H1 (cell line): ENCODE measurements at regions not wholly inside any gene's neighbourhood (a gene's known extent, or its start where the extent isn't known, plus 50 kb on each side); places are given as distances from the start of the nearest gene placed in this dataset.

Experiments
- CTCF ChIA-PET: fragments of 300-600 bp; sonication (Branson Sonifier 250); formaldehyde crosslinking; loops from one replicate; lab custom pipeline; 2021; ENCODE audit not compliant: partially characterized antibody; lab: Charles Lee
- POLR2A ChIA-PET: fragments of 300-600 bp; sonication (Branson Sonifier 250); formaldehyde crosslinking; loops from one replicate; lab custom pipeline; 2021; ENCODE audit warnings: inconsistent platforms; ENCODE audit not compliant: partially characterized antibody; lab: Charles Lee
- DNase-seq, 2 experiments: peaks; one replicate each; pipeline versions ENCODE4 v3.0.0 to v3.0.0-alpha.2; 2010 to 2022; ENCODE audit warnings: low spot score in 2 of 2, low read depth in 1 of 2, mixed read lengths in 1 of 2
- FAIRE-seq: peaks from 2 replicates; lab custom pipeline; 2011; peaks lifted over from hg19 to GRCh38; lab: Jason Lieb, UNC
- H2AFZ ChIP-seq: 2 replicates; pipeline ENCODE4 v1.8.1; 2012; ENCODE audit warnings: low read length, inconsistent platforms
- H2AK5ac ChIP-seq: 2 replicates; pipeline ENCODE4 v1.6.1; 2013; ENCODE audit warnings: low read depth, low read length
- H2BK120ac ChIP-seq: replicated peaks from 2 replicates; pipeline ENCODE3; 2013; ENCODE audit warnings: low read depth, low read length, inconsistent platforms
- H2BK12ac ChIP-seq: 2 replicates; pipeline ENCODE4 v1.6.1; 2013; ENCODE audit warnings: low read depth, low read length
- H2BK15ac ChIP-seq: 2 replicates; pipeline ENCODE4 v1.6.1; 2013; ENCODE audit warnings: low read length
- H2BK20ac ChIP-seq: 2 replicates; pipeline ENCODE4 v1.6.1; 2013; ENCODE audit warnings: low read length
- H2BK5ac ChIP-seq: 2 replicates; pipeline ENCODE4 v1.6.1; 2013; ENCODE audit warnings: low read depth, low read length
- H3K14ac ChIP-seq: 2 replicates; pipeline ENCODE4 v1.6.1; 2013; ENCODE audit warnings: inconsistent platforms; ENCODE audit not compliant: insufficient read length
- H3K18ac ChIP-seq: 2 replicates; pipeline ENCODE4 v1.6.1; 2013; ENCODE audit warnings: low read length; ENCODE audit errors: extremely low read depth
- H3K23ac ChIP-seq: 2 replicates; pipeline ENCODE4 v1.6.1; 2013; ENCODE audit warnings: inconsistent platforms; ENCODE audit not compliant: insufficient read length
- H3K23me2 ChIP-seq: 2 replicates; pipeline ENCODE4 v1.6.1; 2013; ENCODE audit warnings: low read depth, low read length
- H3K27ac ChIP-seq: 2 replicates; pipeline ENCODE4 v1.6.1; 2011; ENCODE audit warnings: low read depth, low read length, inconsistent platforms
- H3K27me3 ChIP-seq, 4 experiments: replicated peaks in 1 of 4; 1 replicate in 1 of 4; 2 replicates in 3 of 4; pipeline versions ENCODE4 v1.6.1 to v1.8.1; 2011 to 2013; ENCODE audit warnings: low read length in 3 of 4, mild to moderate bottlenecking in 3 of 4, inconsistent platforms in 2 of 4, mixed read lengths in 2 of 4, moderate library complexity in 1 of 4; ENCODE audit not compliant: control insufficient read depth in 3 of 4, insufficient read depth in 3 of 4; ENCODE audit errors: extremely low read depth in 1 of 4
- H3K36me3 ChIP-seq, 4 experiments: 2 replicates each; pipeline versions ENCODE4 v1.6.1 to v1.8.1; 2011 to 2013; ENCODE audit warnings: mild to moderate bottlenecking in 4 of 4, low read length in 3 of 4, moderate library complexity in 2 of 4, control low read depth in 1 of 4, inconsistent platforms in 1 of 4; ENCODE audit not compliant: insufficient read depth in 4 of 4, control insufficient read depth in 2 of 4
- H3K4ac ChIP-seq: replicated peaks from 2 replicates; pipeline ENCODE3; 2013; ENCODE audit warnings: low read length, low read depth, mixed read lengths, inconsistent platforms; ENCODE audit not compliant: insufficient read length
- H3K4me1 ChIP-seq, 4 experiments: replicated peaks in 1 of 4; 1 replicate in 1 of 4; 2 replicates in 3 of 4; pipeline versions ENCODE4 v1.6.1 to v1.8.1; 2011 to 2013; ENCODE audit warnings: low read length in 3 of 4, inconsistent platforms in 2 of 4, mixed read lengths in 1 of 4; ENCODE audit not compliant: insufficient read depth in 4 of 4, control insufficient read depth in 3 of 4
- H3K4me2 ChIP-seq, 2 experiments: 2 replicates each; pipeline versions ENCODE4 v1.6.1 to v1.8.1; 2011 to 2013; ENCODE audit warnings: low read depth in 2 of 2, low read length in 2 of 2, control low read depth in 1 of 2, inconsistent platforms in 1 of 2, mild to moderate bottlenecking in 1 of 2; ENCODE audit not compliant: insufficient read depth in 1 of 2
- H3K4me3 ChIP-seq, 4 experiments: fragments of 200-600, 300-600 bp in 1 of 4; sonication (generic), shearing (Covaris generic), sonication (Bioruptor Twin) in 1 of 4; 2 replicates each; pipeline versions ENCODE4 v1.5.1 to v1.8.1; 2011 to 2016; ENCODE audit warnings: low read length in 4 of 4, low read depth in 3 of 4, control low read depth in 2 of 4, inconsistent platforms in 2 of 4, mild to moderate bottlenecking in 2 of 4, mixed read lengths in 1 of 4, moderate library complexity in 1 of 4; ENCODE audit not compliant: insufficient read depth in 2 of 4; ENCODE audit errors: extremely low read depth in 1 of 4
- H3K56ac ChIP-seq: replicated peaks from 2 replicates; pipeline ENCODE3; 2013; ENCODE audit warnings: low read depth, mild to moderate bottlenecking, mixed read lengths, low read length, inconsistent platforms; ENCODE audit not compliant: insufficient read length
- H3K79me1 ChIP-seq: 2 replicates; pipeline ENCODE4 v1.6.1; 2013; ENCODE audit warnings: low read depth, low read length, control low read depth
- H3K79me2 ChIP-seq, 2 experiments: 2 replicates each; pipeline versions ENCODE4 v1.6.1 to v1.8.1; 2012 to 2013; ENCODE audit warnings: low read length in 2 of 2, mild to moderate bottlenecking in 2 of 2, inconsistent platforms in 1 of 2; ENCODE audit not compliant: insufficient read depth in 2 of 2, control insufficient read depth in 1 of 2
- H3K9ac ChIP-seq, 4 experiments: replicated peaks in 1 of 4; 1 replicate in 1 of 4; 2 replicates in 3 of 4; pipeline versions ENCODE4 v1.6.1 to v1.8.1; 2011 to 2013; ENCODE audit warnings: low read depth in 3 of 4, low read length in 3 of 4, control low read depth in 2 of 4, mild to moderate bottlenecking in 2 of 4, moderate library complexity in 2 of 4, inconsistent platforms in 1 of 4; ENCODE audit errors: extremely low read depth in 1 of 4
- H3K9me3 ChIP-seq, 2 experiments: 2 replicates each; pipeline versions ENCODE4 v1.6.1 to v1.8.1; 2012 to 2013; ENCODE audit warnings: mild to moderate bottlenecking in 2 of 2, moderate library complexity in 2 of 2, control low read depth in 1 of 2, inconsistent platforms in 1 of 2, low read depth in 1 of 2, low read length in 1 of 2, mixed read lengths in 1 of 2; ENCODE audit not compliant: insufficient read depth in 2 of 2
- H4K20me1 ChIP-seq, 2 experiments: replicated peaks in 1 of 2; 2 replicates each; pipeline versions ENCODE3 to v1.8.1; 2011 to 2013; ENCODE audit warnings: inconsistent platforms in 2 of 2, low read length in 2 of 2, mild to moderate bottlenecking in 1 of 2; ENCODE audit not compliant: insufficient read depth in 2 of 2, control insufficient read depth in 1 of 2
- H4K5ac ChIP-seq: 2 replicates; pipeline ENCODE4 v1.6.1; 2013; ENCODE audit warnings: low read length, low read depth, mixed read lengths, inconsistent platforms; ENCODE audit not compliant: insufficient read length
- H4K8ac ChIP-seq: 2 replicates; pipeline ENCODE4 v1.8.0; 2013; ENCODE audit warnings: mild to moderate bottlenecking, moderate library complexity, low read length, inconsistent platforms; ENCODE audit not compliant: insufficient read depth; ENCODE audit errors: extremely low read depth
- H4K91ac ChIP-seq: replicated peaks from 2 replicates; pipeline ENCODE3; 2013; ENCODE audit warnings: low read length, mixed read lengths, inconsistent platforms; ENCODE audit not compliant: insufficient read length
- ATF3 ChIP-seq: IDR thresholded peaks from 2 replicates; pipeline ENCODE4 v1.6.1; 2011; ENCODE audit warnings: low read depth, mild to moderate bottlenecking, low read length; ENCODE audit not compliant: insufficient read depth
- BCL11A ChIP-seq, 2 experiments: IDR thresholded peaks; one replicate each; pipeline ENCODE4 v1.6.1; 2011; ENCODE audit warnings: low read depth in 2 of 2, low read length in 2 of 2, mild to moderate bottlenecking in 2 of 2
- CHD1 ChIP-seq: IDR thresholded peaks from 2 replicates; pipeline ENCODE4 v1.6.1; 2012; ENCODE audit warnings: low read depth, low read length, improper control_type of control experiment
- CTCF ChIP-seq, 3 experiments: IDR thresholded peaks; 1 replicate in 2 of 3; 2 replicates in 1 of 3; pipeline versions ENCODE4 v1.5.1 to v1.6.1; 2011; ENCODE audit warnings: low read length in 3 of 3, mild to moderate bottlenecking in 3 of 3, inconsistent platforms in 2 of 3, low read depth in 1 of 3, moderate library complexity in 1 of 3; ENCODE audit not compliant: insufficient read depth in 1 of 3; ENCODE audit errors: control extremely low read depth in 1 of 3
- EGR1 ChIP-seq: IDR thresholded peaks from 2 replicates; pipeline ENCODE4 v1.6.1; 2011; ENCODE audit warnings: low read depth, low read length, borderline replicate concordance
- FOSL1 ChIP-seq: IDR thresholded peaks from 2 replicates; pipeline ENCODE4 v1.6.1; 2011; ENCODE audit warnings: mild to moderate bottlenecking, low read depth, low read length, moderate library complexity; ENCODE audit not compliant: insufficient read depth
- GTF2F1 ChIP-seq: IDR thresholded peaks from 2 replicates; pipeline ENCODE4 v1.6.1; 2012; ENCODE audit warnings: low read depth, low read length, improper control_type of control experiment, borderline replicate concordance
- HDAC2 ChIP-seq, 2 experiments: fragments of 300-600 bp in 1 of 2; sonication (generic) in 1 of 2; IDR thresholded peaks; 2 replicates each; pipeline ENCODE4 v1.6.1; 2011 to 2012; ENCODE audit warnings: low read depth in 2 of 2, low read length in 2 of 2, mild to moderate bottlenecking in 2 of 2, moderate library complexity in 2 of 2, borderline replicate concordance in 1 of 2, inconsistent platforms in 1 of 2
- RFX5 ChIP-seq: IDR thresholded peaks from 2 replicates; pipeline ENCODE4 v1.6.1; 2011; ENCODE audit warnings: low read depth, low read length, improper control_type of control experiment, borderline replicate concordance
- SIX5 ChIP-seq: IDR thresholded peaks from 2 replicates; pipeline ENCODE4 v1.6.1; 2011; ENCODE audit warnings: mild to moderate bottlenecking, low read depth, low read length
- SRF ChIP-seq: IDR thresholded peaks from 2 replicates; pipeline ENCODE4 v1.6.1; 2011; ENCODE audit warnings: mild to moderate bottlenecking, low read depth, low read length, moderate library complexity
- TAF7 ChIP-seq: optimal IDR thresholded peaks from 2 replicates; pipeline ENCODE3; 2011; ENCODE audit warnings: low read depth, mild to moderate bottlenecking, inconsistent platforms, low read length, moderate library complexity, borderline replicate concordance
- WGBS, 2 experiments: shearing (Covaris generic) in 1 of 2; methylation state at CpG; one replicate each; pipeline versions ENCODE4 v1.1.6 to v1.1.7; 2013 to 2015; ENCODE audit warnings: low lambda C conversion rate in 2 of 2, mixed read lengths in 2 of 2, inconsistent platforms in 1 of 2, low coverage in 1 of 2, missing lambda C conversion rate in 1 of 2; ENCODE audit not compliant: insufficient replicate concordance in 2 of 2, insufficient coverage in 1 of 2, insufficient read length in 1 of 2; ENCODE audit errors: extremely low coverage in 1 of 2, missing lambda C conversion rate in 1 of 2; 5-methylcytosine and 5-hydroxymethylcytosine counted together

GRCh38 chr3:101117465-101117864 lies 124.2 kb upstream of the ABI3BP start:
- Histone ChIP-seq H3K23ac (no peak overlapping the region), H3K79me1 (no peaks in the 10 kb centered on the region), H3K56ac (no peak overlapping the region), H2BK120ac (no peak overlapping the region), H3K4me3 (no peak overlapping the region), H4K91ac (no peak overlapping the region), H2BK20ac (no peak overlapping the region), H3K9ac (no peak overlapping the region), H3K23me2 (no peaks in the 10 kb centered on the region), H2AFZ (no peak overlapping the region), H2BK5ac (no peak overlapping the region), H4K5ac (no peak overlapping the region), H2BK12ac (no peak overlapping the region), H4K20me1 (no peaks in the 10 kb centered on the region), H3K4me1 (no peaks in the 10 kb centered on the region), H4K8ac (no peak overlapping the region), H3K27ac (no peak overlapping the region), H3K4me2 (no peak overlapping the region), H3K79me2 (no peaks in the 10 kb centered on the region), H3K14ac (no peak overlapping the region), H2AK5ac (no peak overlapping the region), H3K18ac (no peak overlapping the region), H3K9me3 (no peaks in the 10 kb centered on the region), H2BK15ac (no peak overlapping the region), H3K27me3 (no peaks in the 10 kb centered on the region), H3K4ac (no peak overlapping the region), H3K36me3 (no peaks in the 10 kb centered on the region)
- ChIA-PET POLR2A (no interaction called here), CTCF (interaction anchor here (1.3 kb wide), 1 partner anchor 9 kb away, joined by 3 read pairs; no protein-coding TSS in a partner anchor)
- WGBS, 2 experiments, result 86% methylated on average over 3 of the region's 3 CpGs; no CpG with 5 or more reads in 1 of the 2 experiments
- FAIRE-seq (no peak), DNase-seq (no peak)
- TF ChIP-seq SRF (no peak), GTF2F1 (no peak), HDAC2 (IDR thresholded peaks at IDR 0.05; ENCODE audit: borderline replicate concordance in 1 of 2, low read depth in 2 of 2, low read length in 2 of 2) (no peak), CHD1 (no peak), SIX5 (no peak), RFX5 (no peak), TAF7 (no peak), BCL11A (IDR thresholded peaks at IDR 0.05; ENCODE audit: low read depth in 2 of 2, low read length in 2 of 2) (no peak), CTCF (IDR thresholded peaks at IDR 0.05; ENCODE audit: control extremely low read depth in 1 of 3, insufficient read depth in 1 of 3, low read depth in 1 of 3, low read length in 3 of 3) (no peak), ATF3 (no peak), EGR1 (no peak), FOSL1 (no peak)
